ENCODE measurements at regions not wholly inside any gene's neighbourhood (a gene's known extent, or its start where the extent isn't known, plus 50 kb on each side); places are given as distances from the start of the nearest gene placed in this dataset.
"Not testable (repeated sequence)": the region's sequence is repeated elsewhere in the genome, so short reads cannot be mapped to it uniquely, and the experiment has no call there.

- not testable (repeated sequence) for DNase-seq (ENCODE audit: low read depth)
Observed at GRCh38 chr6:139953780-139954179, 579.3 kb upstream of the CITED2 start.

- DNase-seq (ENCODE audit: low read depth): no peak
Observed at GRCh38 chr6:139951172-139951571, 576.7 kb upstream of the CITED2 start.

DNA sequence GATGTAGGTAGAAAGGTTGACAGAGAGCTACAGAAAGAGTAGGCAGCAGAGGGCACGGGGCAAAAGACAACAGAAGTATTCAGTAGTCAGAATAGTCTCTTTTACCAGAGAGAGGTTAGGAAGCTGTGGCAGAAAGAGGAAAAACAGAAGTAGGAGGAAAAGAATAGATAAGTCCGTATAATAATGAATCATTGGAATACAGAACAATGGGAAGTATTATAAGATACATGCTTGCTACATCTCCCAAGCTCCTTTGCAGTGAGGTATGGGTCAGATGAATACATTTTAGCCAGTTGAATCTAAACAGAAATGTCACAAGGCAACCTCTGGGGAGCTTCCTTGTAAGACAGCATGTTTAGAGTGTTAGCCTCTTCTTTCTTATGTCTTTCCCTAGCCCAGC lies 570.5 kb upstream of the CITED2 start:
- no peak for DNase-seq (ENCODE audit: low read depth)

DNA sequence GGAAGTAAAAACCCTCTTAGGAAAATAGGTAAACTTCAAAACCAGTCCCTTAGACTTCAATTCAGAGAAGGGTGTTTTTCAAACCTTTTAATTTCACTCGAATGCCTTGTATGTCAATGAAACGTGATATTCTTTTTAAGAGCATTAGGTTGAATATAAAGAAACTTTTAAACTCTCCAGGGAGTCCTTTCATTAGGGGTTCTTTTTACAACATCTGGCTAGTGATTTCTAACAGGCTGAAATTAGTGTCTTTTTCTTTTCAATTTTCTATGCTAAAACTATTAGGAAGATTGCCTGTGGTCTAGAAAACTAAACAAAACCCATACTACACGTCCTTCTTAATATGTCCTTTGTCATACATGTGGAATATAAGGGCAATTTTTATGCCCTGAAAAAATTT lies 569.7 kb upstream of the CITED2 start:
- DNase-seq (ENCODE audit: low read depth): no peak

DNA sequence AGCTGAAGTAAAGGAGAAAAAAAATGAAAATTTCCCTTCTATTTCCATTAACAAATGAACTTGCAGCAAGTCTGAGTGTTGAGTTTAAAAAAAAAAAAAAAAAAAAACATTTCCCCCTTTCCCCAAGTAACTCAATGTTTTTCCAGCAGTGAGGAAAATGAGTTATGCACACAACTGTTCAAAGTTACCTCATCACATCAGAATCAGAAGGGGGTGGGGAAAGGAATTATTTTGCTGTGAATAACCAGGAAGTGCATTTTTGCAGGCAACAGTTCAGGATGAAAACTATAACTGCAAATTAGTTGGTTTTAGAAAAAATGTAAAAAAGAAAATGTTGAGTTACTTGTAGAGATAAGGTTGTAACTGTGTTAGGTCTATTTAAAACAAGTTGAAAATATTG lies 568.9 kb upstream of the CITED2 start:
- peak; percentile 89 for DNase-seq (ENCODE audit: low read depth)

DNA sequence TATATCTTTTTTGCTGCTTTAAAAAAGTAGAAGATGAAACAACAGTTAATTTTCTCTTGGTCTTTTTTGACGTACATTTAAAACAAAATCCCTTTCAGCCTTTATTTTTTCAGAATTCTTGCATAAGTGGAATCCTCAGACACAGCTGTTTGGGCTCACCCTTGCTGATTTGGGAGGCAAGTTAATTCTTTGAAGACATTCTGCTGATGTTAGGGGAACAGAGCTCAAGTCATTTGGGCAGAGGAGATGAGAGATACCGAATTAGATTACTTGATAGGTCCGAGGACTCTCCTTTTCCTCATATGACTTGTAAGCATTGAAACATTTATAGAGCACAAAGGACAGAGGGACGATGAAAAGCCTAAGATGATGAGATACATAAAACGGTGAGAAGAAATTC lies 567.9 kb upstream of the CITED2 start:
- peak; percentile 69 for DNase-seq (ENCODE audit: low read depth)

DNA sequence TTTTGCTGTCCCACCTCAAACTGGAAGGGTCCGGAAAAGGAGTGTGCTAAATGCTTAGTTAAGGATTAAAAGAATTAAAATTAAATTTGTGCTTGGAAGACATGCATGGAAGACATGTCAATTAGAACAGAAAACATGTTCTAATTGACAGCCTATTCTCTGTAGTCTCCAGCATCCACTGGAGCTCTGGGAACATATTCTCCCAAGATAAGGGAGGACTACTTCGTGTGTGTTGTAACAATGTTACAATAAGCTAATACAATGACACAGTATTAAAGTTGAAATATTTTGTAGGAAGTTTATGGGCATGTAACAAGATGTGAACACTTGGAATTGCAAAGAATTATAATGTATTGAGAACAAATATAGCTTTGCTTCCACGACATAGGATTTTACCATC lies 567.4 kb upstream of the CITED2 start:
- DNase-seq (ENCODE audit: low read depth): peak; percentile 24

DNA sequence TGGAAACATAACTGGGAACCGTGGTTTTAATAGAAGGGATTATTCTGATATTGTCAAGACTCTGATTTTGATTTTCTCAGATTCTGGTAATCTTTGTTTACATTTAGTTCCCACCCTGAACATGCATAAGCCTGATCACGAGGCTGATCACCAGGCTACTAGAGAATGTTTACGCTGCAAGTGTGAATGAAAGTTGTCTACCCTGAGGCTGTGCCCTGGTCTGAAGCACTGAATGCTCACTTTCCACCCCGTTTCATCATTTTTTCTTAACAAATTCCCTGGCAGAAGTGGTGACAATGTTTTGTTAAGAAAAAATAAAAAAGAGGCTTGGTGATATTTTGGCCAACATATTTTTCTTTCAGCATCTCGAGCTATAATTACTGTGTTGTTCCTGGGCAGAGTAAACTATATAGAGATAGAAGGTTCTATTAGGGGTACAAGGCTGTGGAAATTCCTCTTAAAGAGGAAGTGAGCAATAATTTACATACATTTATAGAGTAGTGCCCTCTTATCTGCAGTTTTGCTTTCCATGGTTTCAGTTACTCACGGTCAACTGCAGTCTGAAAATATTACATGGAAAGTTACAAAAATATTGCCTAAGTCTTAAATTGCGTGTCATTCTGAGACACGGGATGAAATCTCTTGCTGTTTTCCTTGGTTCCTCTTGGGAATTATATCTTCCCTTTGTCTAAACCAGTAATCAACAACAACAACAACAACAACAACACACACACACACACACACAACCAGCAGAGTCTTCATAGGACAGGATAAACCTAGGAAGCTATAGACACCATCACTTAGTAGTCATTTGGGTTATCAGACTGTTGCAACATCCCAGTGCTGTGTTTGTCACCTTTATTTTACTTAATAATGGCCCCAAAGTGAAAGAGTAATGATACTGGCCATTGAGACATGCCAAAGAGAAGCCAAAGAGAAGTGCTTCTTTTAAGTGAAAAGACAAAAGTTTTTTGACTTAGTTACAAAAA lies 566.6 kb upstream of the CITED2 start:
- DNase-seq (ENCODE audit: low read depth): peak; percentile 38

DNA sequence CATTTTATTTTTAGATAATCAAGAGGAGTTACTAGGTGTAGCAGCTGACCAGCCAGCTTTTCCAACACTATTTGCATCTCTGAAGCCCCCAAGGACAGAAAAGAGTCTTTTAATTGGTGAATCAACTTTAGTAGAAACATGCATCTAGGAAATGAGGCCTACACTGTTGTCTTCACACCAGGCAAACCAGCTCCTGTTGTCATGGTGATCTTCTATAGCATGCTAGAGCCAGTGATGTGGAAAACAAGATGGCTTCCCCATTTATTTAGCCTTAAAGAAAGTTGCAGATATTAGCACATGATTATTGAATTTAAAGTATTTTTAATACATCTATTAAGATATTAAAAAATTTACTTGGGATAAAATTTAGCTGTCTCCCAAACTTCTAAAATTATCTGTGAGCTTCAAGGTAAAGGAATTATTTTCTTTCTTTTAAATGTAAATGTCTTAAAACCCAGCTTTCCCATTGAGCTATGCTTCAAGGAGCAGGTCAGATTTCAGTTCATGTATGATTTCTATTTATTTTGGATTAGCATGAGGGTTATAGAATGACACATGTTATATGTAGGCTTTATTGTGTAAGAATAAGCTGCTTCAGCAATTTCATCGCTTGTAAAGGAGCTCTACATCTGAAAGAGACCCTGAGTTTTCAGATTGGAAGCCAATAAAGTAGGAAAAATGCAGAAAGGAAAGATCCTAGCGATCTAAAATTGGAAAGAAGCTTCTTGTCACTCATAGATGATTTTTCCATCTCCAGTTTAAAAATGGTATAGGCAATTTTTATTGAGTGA lies 564.9 kb upstream of the CITED2 start:
- no peak for DNase-seq (ENCODE audit: low read depth)

DNA sequence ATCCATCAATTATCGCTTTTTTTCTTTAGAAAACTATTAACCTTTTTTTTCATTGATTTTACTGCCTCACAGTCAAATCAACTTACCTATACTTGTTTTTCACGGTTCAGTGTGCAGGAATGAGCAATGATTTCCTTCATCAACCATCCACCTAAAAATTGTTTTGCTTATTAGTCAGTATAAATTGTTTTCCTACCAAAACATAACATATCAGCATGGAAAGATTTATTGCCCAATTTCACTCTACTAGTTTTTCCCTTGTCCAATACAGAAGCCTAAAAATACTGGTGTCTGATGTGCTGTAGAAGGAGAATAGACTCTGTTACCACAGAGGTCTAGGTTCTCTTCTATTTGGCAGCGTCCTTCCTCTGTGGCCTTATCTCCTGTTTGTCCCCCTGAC lies 558.2 kb upstream of the CITED2 start:
- no peak for DNase-seq (ENCODE audit: low read depth)

GRCh38 chr6:139931747-139932146 lies 557.3 kb upstream of the CITED2 start:
- DNase-seq (ENCODE audit: low read depth): no peak

- no peak for DNase-seq (ENCODE audit: low read depth)
Observed at GRCh38 chr6:139927742-139928305, 553.4 kb upstream of the CITED2 start.

DNA sequence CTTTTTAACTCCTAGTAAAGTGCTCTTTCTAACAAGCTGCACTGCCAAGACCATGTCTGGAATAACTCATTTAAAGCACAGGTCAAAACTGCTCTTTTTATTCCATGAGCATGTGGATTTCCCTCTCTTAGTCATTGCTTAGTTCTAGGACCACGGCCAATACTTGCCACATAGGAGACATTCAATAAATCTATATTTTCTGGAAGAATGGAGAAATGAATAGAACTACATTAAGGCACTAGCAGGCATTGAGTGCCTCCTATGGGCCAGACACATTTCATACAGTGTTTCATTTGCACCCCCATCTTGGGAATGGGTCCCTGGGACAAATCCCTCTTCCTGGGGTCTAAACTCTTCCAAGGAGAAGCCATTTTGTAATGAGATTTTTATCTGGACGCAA lies 552.8 kb upstream of the CITED2 start:
- DNase-seq (ENCODE audit: low read depth): peak; percentile 19

DNA sequence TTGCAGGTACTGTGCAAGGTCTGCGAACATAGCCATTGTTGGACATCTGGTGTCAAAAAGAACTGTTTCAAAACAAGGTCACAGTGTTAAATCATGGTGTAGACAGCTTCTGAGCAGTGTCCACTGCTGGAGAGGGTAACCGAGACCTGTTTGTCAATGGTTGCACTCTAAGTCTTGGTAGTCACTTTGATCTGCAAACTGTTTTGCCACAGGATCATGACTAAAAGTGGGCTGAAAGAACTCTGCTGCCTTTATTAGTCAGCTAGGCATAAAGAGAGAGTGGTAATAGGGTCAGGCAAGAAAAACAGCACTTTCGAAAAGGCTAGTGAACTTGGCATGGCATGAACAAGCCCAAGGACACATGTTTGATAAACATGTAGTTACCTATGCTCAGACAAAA lies 552.3 kb upstream of the CITED2 start:
- DNase-seq (ENCODE audit: low read depth): peak; percentile 17

DNA sequence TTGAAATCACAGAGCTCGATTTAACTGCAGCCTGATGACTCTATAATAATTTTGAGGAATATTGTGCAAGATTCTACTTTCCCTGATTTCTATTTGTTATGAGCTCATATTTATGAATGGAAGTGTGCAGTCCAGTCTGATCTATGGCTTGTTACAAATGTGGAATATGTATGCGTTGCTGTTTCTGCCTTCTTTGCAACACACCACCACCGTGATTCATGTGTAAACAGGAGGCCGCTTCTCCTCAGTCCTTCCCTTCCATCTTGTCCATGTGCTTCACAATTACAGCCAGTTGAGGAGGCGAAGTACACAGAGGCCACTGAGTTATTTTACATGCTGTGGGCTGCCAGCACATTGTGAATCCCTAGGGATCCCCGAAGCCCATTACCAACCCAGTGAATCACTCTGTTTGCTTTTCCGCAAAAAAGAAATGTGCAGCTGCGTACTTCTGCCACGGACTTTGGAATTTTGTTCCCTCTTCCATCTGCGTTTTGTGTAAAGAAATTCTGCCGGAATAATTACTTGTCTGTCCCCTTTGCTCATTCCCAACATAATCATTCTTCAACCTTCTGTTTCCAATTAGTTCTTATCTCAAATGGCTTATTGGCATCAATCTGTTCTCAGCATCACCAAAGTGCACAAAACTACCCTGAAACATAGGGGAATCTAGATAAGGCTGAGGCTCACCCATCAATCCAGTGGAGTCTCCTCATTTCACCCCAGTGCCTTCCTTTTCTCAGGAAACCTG lies 551.6 kb upstream of the CITED2 start:
- peak; percentile 85 for DNase-seq (ENCODE audit: low read depth)

DNA sequence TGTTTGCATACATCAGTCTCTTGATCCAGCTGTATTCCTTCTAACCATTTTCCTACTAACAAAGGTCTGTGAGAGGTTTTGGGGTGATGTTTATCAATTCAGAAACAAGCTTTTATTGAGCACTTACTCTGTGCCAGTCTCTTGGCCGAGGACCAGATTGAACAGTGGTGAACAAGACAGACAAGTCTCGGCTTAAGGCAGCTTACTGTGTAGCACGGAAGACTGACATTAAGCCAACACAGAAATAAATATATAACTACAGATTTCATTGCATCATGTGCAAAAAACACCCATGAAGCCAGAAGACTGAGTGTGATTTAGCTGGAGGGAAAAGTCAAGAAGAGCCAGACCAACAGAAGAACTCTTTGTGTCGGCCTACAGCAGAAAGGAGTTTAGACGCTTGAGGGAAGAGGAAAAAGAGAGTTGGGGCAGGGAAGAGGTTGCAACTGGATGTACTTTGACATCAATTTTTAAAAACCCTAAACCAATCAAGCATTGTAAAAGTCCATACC lies 549.6 kb upstream of the CITED2 start:
- no peak for DNase-seq (ENCODE audit: low read depth)

- DNase-seq (ENCODE audit: low read depth): no peak
Observed at GRCh38 chr6:139922236-139922635, 547.8 kb upstream of the CITED2 start.

- DNase-seq (ENCODE audit: low read depth): no peak
Observed at GRCh38 chr6:139920776-139921100, 546.3 kb upstream of the CITED2 start.

DNA sequence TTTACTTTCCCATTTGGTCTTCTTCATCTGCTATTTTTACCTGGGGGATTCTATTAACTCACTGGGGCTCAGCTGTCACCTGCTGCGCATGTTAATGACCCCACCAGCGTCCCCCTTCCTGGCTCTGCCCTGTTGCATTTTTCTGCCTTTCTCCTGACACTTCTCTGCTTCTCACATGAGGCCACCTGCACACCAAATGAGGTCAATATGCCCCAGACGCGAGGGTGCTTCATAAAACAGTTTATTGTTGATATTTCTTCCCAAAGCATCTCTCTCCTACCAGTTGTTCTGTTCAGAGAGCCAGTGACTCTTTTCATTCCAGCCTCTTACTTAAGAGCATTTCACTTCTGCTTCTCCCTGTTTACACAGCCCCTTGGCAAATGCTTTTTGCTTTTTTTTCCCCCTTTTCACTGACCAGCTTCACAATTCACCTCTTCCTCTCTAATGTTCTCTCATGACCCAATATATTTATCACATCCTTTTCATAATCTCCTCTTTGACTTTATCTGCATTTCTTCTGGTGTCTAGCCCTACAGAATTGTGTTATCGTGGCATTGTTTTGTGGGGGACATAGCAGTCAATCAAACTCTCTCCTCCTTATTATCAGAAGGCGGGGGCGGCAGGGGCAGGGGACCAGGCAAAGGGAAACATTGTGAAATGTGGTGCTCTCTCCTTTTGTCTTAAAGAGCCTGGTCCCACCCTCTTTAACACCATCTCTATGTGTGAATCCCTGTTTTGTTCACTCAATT lies 545.8 kb upstream of the CITED2 start:
- no peak for DNase-seq (ENCODE audit: low read depth)

All from myocyte (in vitro differentiated cells).